IPS-11a (cell line): ENCODE measurements at regions not wholly inside any gene's neighbourhood (a gene's known extent, or its start where the extent isn't known, plus 50 kb on each side); places are given as distances from the start of the nearest gene placed in this dataset.
"Not testable (repeated sequence)": the region's sequence is repeated elsewhere in the genome, so short reads cannot be mapped to it uniquely, and the experiment has no call there.

ENCODE experiments used
- H3K4me3 ChIP-seq: one replicate; pipeline ENCODE4 v1.5.1; 2013; ENCODE audit warnings: low read depth, low read length, control low read depth

DNA sequence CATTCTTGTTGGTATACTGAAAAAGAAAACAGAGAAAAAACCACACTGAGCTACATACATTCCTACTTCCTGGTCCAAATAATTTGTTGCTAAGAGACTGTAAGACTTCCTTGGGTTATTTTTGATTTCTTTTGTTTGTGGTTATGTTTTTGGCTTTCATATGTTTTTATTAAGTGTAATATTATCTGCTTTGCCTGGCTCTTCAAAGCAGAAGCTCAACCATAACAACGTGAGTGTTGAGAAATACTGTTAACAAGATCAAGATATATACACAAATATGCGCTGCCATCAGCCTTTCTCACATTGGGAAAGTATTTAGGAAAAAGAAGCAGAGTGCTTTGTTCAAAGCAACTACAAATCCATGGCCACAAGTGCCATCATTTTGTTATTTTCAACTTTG, 556.2 kb upstream of the CBLB start:
- no peak overlapping the region for H3K4me3 ChIP-seq

DNA sequence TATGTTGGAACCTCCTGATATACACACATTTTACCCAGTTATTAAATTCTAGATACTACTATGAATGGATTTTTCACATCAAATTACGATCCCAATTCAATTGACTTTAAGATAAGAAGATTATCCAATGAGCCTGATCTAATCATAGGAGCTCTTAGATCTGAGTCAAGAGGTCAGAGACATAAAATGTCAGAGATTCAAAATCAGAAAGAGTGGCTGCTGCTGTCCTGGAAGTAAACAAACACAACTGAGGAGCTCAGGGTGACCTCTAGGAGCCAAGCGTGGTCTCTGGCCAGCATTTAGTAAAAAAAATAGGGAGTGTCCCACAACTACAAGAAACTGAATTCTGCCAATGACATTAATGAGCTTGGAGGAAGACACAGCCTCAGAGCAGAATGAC, 557.1 kb upstream of the CBLB start:
- no peak overlapping the region for H3K4me3 ChIP-seq

- H3K4me3 ChIP-seq = no peak overlapping the region
These were observed 559.8 kb upstream of the CBLB start for GRCh38 chr3:106428565-106428994.

GRCh38 chr3:106431721-106432120, 562.9 kb upstream of the CBLB start:
- H3K4me3 ChIP-seq = no peak overlapping the region

DNA sequence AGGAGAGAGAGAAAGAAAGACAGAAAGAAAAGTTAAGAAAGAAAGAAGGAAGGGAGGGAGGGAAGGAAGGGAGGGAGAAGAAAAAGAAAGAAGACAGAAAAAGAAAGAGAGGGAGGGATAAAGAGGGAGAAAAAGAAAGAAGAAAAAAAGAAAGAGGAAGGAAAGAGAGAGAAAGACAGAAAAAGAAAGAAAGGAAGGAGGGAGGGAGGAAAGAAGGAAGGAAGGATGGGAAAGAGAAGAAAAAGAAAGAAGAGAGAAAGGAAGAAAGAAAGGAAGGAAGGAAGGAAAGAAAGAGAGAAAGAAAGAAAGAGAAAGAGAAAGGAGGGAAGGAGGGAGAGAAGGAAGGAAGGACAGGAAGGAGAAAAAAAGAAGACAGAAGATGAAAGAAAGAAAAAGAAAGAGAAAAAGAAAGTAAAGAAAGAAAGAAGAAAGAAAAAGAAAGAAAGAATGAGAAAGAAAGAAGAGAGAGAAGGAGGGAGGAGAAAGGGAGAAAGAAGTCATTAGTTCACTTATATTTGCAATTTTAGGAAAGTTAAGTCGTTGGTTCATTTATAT, 567.2 kb upstream of the CBLB start:
- no peak overlapping the region for H3K4me3 ChIP-seq

DNA sequence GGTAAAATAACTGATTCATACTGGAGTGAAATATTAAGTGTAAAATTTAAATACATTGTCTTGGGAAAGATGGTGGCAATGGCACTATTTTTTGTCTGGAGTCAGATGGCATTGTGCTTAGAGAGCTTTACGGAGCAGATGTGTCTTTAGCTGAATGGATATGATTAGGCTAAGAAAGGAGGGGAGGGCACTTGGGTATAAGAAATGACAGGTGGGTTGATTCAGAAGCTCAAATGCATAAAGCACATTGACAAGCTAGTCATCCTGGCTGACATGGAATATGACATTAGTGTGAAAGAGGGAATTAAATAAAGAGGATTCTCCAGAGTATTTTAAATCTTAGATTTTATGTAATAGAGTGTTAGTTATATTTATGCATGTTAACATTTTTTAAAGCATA, 570.1 kb upstream of the CBLB start:
- H3K4me3 ChIP-seq = no peak overlapping the region

DNA sequence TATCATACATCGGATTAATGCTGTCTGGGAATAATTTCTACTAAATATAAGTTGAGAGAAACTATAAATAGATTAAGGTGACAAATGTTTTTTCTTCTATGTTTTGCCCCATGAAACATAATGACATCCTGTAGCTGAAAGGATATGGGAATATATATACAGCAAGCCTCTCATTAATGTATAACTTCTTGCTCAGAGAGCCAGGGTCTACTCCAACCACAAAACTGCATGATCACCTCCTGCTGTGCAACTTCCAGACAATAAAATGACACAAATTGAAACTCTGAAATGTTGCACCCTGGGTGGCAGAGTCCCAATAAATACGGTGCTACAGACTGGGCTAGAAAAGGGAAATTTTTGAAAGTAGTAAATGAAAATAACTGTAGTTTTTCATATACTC, 571.9 kb upstream of the CBLB start:
- no peak overlapping the region for H3K4me3 ChIP-seq

GRCh38 chr3:106446271-106446670, 577.5 kb upstream of the CBLB start:
- no peak overlapping the region for H3K4me3 ChIP-seq

GRCh38 chr3:106447723-106448301, 579.0 kb upstream of the CBLB start:
- H3K4me3 ChIP-seq = no peak overlapping the region

DNA sequence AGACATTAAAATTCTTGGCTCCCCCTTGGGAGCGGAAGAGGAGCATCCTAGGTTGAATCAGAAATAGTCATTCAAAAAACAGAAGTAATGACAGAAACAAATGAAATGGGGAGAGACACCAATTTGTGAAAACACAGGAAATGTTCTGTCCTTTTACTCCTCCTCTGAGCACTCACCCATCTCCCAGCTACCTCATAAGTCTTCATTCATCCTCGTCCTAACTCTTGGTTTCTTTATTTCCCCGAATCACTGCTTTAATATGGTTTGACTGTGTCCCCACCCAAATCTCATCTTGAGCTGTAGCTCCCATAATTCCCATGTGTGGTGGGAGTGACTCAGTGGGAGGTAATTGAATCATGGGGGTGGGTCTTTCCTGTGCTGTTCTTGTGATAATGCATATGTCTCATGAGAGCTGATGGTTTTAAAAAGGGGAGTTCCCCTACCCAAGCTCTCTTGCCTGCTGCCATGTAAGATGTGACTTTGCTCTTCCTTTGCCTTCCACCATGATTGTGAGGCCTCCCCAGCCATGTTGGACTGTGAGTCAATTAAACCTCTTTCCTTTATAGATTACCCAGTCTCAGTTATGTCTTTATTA, 579.7 kb upstream of the CBLB start:
- not testable (repeated sequence) for H3K4me3 ChIP-seq

DNA sequence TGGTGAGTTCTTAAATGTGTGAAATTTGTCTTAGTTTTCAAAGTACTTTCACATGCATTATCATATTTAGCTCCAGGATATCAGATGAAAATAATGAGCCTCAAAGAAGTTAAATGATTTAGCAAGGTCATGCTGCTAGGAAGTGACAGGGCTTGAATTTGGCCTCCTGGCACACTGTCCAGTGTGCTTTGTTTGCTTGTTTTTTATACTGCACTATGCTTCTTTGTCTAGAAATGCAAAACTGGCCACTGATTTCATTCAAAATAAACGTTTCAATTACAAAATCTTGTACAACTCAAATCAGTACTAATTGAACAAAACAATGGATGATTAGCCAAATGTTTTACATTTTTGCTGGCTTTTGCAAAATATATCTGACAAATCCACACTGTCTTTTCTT, 583.3 kb upstream of the CBLB start:
- no peak overlapping the region for H3K4me3 ChIP-seq

GRCh38 chr3:106454497-106454896, 585.7 kb upstream of the CBLB start:
- H3K4me3 ChIP-seq = no peak overlapping the region

DNA sequence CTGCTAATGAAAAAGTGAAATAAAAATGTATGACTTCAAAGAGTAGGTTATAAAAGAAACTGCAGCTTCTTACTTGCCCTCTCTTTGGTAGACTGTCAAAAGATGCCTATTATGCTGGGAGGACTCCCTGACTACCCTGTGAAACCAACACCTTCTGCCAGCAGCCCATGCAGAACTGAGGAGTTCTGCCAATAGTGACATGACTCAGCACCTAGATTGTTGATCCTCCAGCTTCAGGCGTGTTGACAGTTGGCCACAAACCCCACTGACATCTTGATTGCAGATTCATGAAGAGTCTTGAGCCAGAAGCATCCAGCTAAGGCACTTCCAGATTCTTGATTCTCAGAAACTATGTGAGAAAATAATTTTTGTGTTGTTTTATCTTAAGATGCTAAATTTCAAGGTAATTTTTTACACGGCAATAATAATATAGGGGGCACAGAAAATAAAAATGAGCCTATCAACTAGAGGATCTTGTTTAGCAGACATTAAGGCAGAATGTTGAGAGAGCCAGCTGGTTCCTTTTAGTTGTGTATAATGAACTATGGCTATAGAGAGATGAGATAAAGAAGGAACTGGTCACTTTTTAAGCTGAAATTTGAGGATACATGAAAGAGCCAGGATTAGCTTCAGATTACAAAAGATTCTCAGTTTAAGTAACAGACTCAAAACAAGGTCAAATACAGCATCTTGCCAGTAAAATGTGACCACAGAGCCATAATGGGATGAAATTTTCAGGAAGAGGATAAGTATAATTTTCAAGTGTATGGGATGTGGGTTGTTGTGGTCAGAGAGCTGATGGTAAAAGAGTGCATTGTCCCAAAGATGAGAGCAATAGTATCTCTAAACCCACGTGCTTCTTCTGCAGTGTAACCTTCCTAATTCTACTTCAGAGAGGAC, 588.7 kb upstream of the CBLB start:
- H3K4me3 ChIP-seq = no peak overlapping the region

GRCh38 chr3:106458952-106459351, 590.1 kb upstream of the CBLB start:
- no peak overlapping the region for H3K4me3 ChIP-seq

- no peak overlapping the region for H3K4me3 ChIP-seq
These were observed 598.1 kb upstream of the CBLB start for GRCh38 chr3:106466881-106467280.

- no peak overlapping the region for H3K4me3 ChIP-seq
These were observed 605.0 kb upstream of the CBLB start for GRCh38 chr3:106473576-106474475.

GRCh38 chr3:106482451-106482850, 613.6 kb upstream of the CBLB start:
- no peak overlapping the region for H3K4me3 ChIP-seq

- H3K4me3 ChIP-seq = no peak overlapping the region
These were observed 616.4 kb upstream of the CBLB start for GRCh38 chr3:106485217-106485616.

DNA sequence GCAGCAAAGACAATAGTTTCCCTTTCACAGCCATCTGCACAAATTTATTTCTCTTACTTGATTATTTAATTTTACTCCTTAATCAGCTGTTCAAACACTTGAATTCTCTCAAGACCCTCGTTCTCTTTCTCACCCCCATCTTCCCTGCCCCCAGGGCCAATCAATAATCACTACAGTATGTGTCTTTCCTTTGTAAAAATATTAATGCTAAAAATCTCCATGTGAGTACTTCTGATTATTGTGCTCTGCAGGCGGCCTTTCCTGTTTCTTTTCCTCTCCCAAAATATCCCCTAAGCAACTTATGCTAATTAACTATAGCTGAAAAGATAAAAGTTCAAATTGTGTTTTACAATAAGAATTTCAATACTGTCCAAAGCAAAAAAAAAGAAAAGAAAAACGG, 617.0 kb upstream of the CBLB start:
- no peak overlapping the region for H3K4me3 ChIP-seq

DNA sequence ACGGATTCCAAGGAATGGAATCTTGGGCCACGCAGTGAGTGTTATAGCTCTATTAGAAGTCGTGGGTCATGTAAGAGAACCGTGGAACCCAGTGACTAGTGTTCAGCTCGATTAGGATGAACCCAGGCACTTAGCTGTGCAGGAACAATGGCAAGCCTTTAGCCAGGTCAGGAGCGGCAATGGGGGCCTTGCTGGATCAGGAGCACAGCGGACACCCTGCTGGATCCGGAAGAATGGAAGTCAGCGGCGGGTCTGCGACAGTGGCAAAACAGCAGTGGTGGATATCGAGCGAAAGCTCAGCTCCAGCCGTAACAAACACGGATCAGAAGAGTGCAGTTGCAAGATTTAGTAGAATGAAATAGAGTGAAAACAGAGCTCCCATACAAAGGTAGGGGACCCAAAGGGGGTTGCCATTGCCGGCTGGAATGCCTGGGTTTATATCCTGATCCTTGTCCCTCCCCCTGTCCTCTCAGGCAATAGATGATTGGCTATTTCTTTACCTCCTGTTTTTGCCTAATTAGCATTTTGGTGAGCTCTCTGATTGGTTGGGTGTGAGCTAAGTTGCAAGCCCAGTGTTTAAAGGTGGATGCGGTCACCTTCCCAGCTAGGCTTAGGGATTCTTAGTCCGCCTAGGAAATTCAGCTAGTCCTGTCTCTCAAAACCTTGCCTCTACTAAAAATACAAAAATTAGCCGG, 618.3 kb upstream of the CBLB start:
- not testable (repeated sequence) for H3K4me3 ChIP-seq
